CD14-positive monocyte (primary cell): ENCODE measurements at regions not wholly inside any gene's neighbourhood (a gene's known extent, or its start where the extent isn't known, plus 50 kb on each side); places are given as distances from the start of the nearest gene placed in this dataset.

ENCODE experiments used
- DNase-seq, 3 donors: peaks; one replicate each; pipeline ENCODE4 v3.0.0-alpha.2; 2011 to 2022
- H2AFZ ChIP-seq: 2 replicates; pipeline ENCODE4 v1.6.0; 2012; ENCODE audit warnings: mild to moderate bottlenecking, low read depth, low read length, inconsistent platforms; ENCODE audit not compliant: insufficient read depth, poor library complexity, severe bottlenecking
- H3K27ac ChIP-seq, 2 donors: 1 replicate in 1 of 2; 2 replicates in 1 of 2; pipeline ENCODE4 v1.5.1; 2012 to 2013; ENCODE audit warnings: low read length in 2 of 2, control low read depth in 1 of 2, inconsistent platforms in 1 of 2, low read depth in 1 of 2, mild to moderate bottlenecking in 1 of 2
- H3K27me3 ChIP-seq, 2 donors: one replicate each; pipeline versions ENCODE4 v1.6.0 to v1.6.1; 2011 to 2013; ENCODE audit warnings: low read length in 2 of 2; ENCODE audit not compliant: control insufficient read depth in 2 of 2, insufficient read depth in 2 of 2
- H3K36me3 ChIP-seq, 2 donors: replicated peaks in 1 of 2; 1 replicate in 1 of 2; 2 replicates in 1 of 2; pipeline versions ENCODE4 v1.5.1 to v1.6.1; 2012 to 2013; ENCODE audit warnings: low read length in 2 of 2, control low read depth in 1 of 2, inconsistent platforms in 1 of 2, mild to moderate bottlenecking in 1 of 2; ENCODE audit not compliant: insufficient read depth in 2 of 2, control insufficient read depth in 1 of 2
- H3K4me1 ChIP-seq, 2 donors: 1 replicate in 1 of 2; 2 replicates in 1 of 2; pipeline versions ENCODE4 v1.5.1 to v1.6.1; 2012 to 2013; ENCODE audit warnings: low read length in 2 of 2, control low read depth in 1 of 2, inconsistent platforms in 1 of 2, mild to moderate bottlenecking in 1 of 2, moderate library complexity in 1 of 2; ENCODE audit not compliant: insufficient read depth in 2 of 2, control insufficient read depth in 1 of 2
- H3K4me2 ChIP-seq: replicated peaks from 2 replicates; pipeline ENCODE3; 2012; ENCODE audit warnings: low read length, moderate library complexity, mild to moderate bottlenecking; ENCODE audit not compliant: poor library complexity, severe bottlenecking; ENCODE audit errors: extremely low read depth
- H3K4me3 ChIP-seq, 3 experiments: fragments of 200-600 bp in 1 of 3; sonication (generic) in 1 of 3; replicated peaks in 1 of 3; 1 replicate in 2 of 3; 2 replicates in 1 of 3; pipeline ENCODE4 v1.5.1; 2011 to 2013; ENCODE audit warnings: low read length in 3 of 3, mild to moderate bottlenecking in 3 of 3, control low read depth in 2 of 3, low read depth in 2 of 3, inconsistent platforms in 1 of 3, moderate library complexity in 1 of 3
- H3K79me2 ChIP-seq: 2 replicates; pipeline ENCODE4 v1.6.0; 2012; ENCODE audit warnings: mild to moderate bottlenecking, control low read depth, inconsistent platforms, low read length, moderate library complexity; ENCODE audit not compliant: insufficient read depth
- H3K9ac ChIP-seq: 2 replicates; pipeline ENCODE4 v1.6.0; 2017; ENCODE audit warnings: low read length, mild to moderate bottlenecking; ENCODE audit not compliant: insufficient read depth, poor library complexity, severe bottlenecking
- H3K9me3 ChIP-seq, 2 donors: replicated peaks in 1 of 2; 1 replicate in 1 of 2; 2 replicates in 1 of 2; pipeline versions ENCODE4 v1.5.1 to v1.6.1; 2012 to 2013; ENCODE audit warnings: low read length in 2 of 2, control low read depth in 1 of 2; ENCODE audit not compliant: control insufficient read depth in 1 of 2, insufficient read depth in 1 of 2
- H4K20me1 ChIP-seq: 2 replicates; pipeline ENCODE4 v1.6.0; 2012; ENCODE audit warnings: mild to moderate bottlenecking, low read length, control low read depth, moderate library complexity; ENCODE audit not compliant: insufficient read depth
- H3K27ac Mint-ChIP-seq, 7 donors: one replicate each; pipeline ENCODE4 v1.8.0; 2020; ENCODE audit warnings: mild to moderate bottlenecking in 7 of 7, mixed read lengths in 7 of 7, moderate library complexity in 6 of 7, inconsistent platforms in 2 of 7
- H3K27me3 Mint-ChIP-seq, 3 donors: one replicate each; pipeline ENCODE4 v1.8.0; 2021 to 2022; ENCODE audit warnings: low read depth in 3 of 3, mild to moderate bottlenecking in 3 of 3, mixed read lengths in 3 of 3, moderate library complexity in 3 of 3, inconsistent platforms in 1 of 3
- H3K36me3 Mint-ChIP-seq, 2 donors: one replicate each; pipeline ENCODE4 v1.8.0; 2020; ENCODE audit warnings: mixed read lengths in 2 of 2, inconsistent platforms in 1 of 2, mild to moderate bottlenecking in 1 of 2
- H3K4me1 Mint-ChIP-seq: one replicate; pipeline ENCODE4 v1.8.0; 2020; ENCODE audit warnings: mild to moderate bottlenecking, mixed read lengths
- H3K4me3 Mint-ChIP-seq, 2 donors: one replicate each; pipeline ENCODE4 v1.8.0; 2020; ENCODE audit warnings: mild to moderate bottlenecking in 2 of 2, mixed read lengths in 2 of 2, moderate library complexity in 1 of 2
- H3K9me3 Mint-ChIP-seq, 7 donors: one replicate each; pipeline ENCODE4 v1.8.0; 2020 to 2022; ENCODE audit warnings: mixed read lengths in 7 of 7, mild to moderate bottlenecking in 6 of 7, moderate library complexity in 6 of 7, inconsistent platforms in 2 of 7
- WGBS: methylation state at CpG from one replicate; pipeline ENCODE4 v1.1.5; 2013; ENCODE audit warnings: missing lambda C conversion rate; ENCODE audit not compliant: insufficient coverage; 5-methylcytosine and 5-hydroxymethylcytosine counted together
- intact Hi-C, 2 donors: fragments of 100-400 bp; cut with micrococcal nuclease; formaldehyde crosslinking; loops; one replicate each; pipeline versions ENCODE4 v1.15.0 to v1.15.1; 2023
- TF ChIP-seq, protein P1 (sequence below): fragments of 200-600 bp; IDR thresholded peaks from one replicate; pipeline ENCODE4 v1.8.0; 2022; ENCODE audit warnings: antibody characterized with exemption, mild to moderate bottlenecking

DNA sequence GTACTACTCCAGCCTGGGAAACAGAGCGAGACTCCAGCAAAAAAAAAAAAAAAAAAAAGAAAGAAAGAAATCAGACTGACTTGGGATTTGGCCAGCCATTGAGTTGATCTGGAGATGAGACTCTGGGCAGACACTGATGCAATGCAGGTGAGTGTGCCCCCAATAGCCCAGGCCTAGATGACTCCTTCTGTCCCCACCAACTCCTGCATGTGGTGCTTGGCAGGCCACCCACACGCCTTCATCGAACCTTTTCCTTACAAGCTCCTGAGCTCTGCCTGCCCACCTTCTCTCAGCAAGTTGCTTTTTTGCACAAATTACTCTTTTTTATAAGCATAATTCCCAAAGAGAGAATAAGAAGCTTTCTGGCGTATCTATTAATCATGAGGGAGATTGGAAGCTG, 97.9 kb upstream of the MBNL2 start:
- Mint-ChIP-seq H3K36me3 (no peaks in the 10 kb centered on the region), H3K27ac (no peak overlapping the region), H3K27me3 (peaks cover 2 to 36% (median 10%) of the 10 kb centered on the region in 3 donors), H3K4me1 (peaks cover 21% of the 10 kb centered on the region), H3K9me3 (peaks cover 0 to 6% (median 4%) of the 10 kb centered on the region in 7 donors), H3K4me3 (no peak overlapping the region)
- peaks cover 2 to 11% of the 10 kb centered on the region in 2 donors for H3K27me3 ChIP-seq
- H4K20me1 ChIP-seq, result no peaks in the 10 kb centered on the region
- no peaks in the 10 kb centered on the region for H3K79me2 ChIP-seq
- H3K9me3 ChIP-seq, result no peaks in the 10 kb centered on the region
- H3K27ac ChIP-seq, result no peak overlapping the region
- DNase-seq, result no peak
- no peak overlapping the region for H3K4me2 ChIP-seq
- H3K9ac ChIP-seq, result no peak overlapping the region
- TF ChIP-seq, protein P1, sequence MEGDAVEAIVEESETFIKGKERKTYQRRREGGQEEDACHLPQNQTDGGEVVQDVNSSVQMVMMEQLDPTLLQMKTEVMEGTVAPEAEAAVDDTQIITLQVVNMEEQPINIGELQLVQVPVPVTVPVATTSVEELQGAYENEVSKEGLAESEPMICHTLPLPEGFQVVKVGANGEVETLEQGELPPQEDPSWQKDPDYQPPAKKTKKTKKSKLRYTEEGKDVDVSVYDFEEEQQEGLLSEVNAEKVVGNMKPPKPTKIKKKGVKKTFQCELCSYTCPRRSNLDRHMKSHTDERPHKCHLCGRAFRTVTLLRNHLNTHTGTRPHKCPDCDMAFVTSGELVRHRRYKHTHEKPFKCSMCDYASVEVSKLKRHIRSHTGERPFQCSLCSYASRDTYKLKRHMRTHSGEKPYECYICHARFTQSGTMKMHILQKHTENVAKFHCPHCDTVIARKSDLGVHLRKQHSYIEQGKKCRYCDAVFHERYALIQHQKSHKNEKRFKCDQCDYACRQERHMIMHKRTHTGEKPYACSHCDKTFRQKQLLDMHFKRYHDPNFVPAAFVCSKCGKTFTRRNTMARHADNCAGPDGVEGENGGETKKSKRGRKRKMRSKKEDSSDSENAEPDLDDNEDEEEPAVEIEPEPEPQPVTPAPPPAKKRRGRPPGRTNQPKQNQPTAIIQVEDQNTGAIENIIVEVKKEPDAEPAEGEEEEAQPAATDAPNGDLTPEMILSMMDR, result no peak
- H3K4me1 ChIP-seq, result peaks cover 14 to 15% of the 10 kb centered on the region in 2 donors
- whole genome bisulfite sequencing, result 83% methylated on average over 2 of the region's 4 CpGs
- intact Hi-C loops, result no loop called here
- H2AFZ ChIP-seq, result no peak overlapping the region
- H3K36me3 ChIP-seq, result no peaks in the 10 kb centered on the region
- H3K4me3 ChIP-seq, result no peak overlapping the region

DNA sequence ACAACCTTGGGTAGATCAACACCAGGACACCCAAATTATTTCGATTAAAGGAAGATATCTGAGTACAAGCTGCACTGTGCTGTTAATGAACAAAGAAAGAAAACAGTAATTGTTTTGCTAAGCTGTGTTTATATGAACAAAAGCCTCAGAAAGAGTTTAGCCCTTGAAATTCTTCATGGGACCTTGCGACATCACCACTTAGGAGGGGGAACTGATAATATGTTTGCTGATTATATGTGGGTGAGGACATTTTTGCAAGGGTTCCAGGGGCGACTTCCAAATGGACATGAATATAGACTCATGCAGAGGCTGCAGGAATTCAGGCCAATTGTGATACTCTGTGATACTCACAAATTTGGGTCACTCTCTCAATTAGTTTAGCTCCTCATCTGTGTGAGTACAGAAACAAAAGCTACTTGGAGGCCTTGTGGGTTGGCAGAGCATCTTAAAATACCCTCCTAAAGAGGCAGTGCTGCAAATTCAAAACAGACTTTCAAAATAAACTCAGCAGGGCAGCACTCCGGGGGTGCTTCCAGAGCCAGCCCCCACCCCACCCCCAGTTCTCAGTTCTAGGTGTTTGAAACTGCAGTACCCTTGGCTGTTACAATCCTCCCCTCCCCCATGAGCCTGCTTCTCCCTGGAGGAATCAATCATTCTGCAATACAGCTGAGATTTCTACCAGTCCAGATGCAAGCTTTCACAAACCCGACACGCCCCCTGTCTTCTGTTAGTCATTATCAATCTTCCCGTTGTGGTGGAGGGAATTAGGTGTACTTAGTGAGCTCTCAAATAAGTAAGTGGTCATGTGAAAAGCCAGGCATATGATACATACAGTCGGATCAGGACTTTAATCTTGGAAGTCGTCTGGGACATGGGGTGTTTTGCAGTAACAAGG, 97.0 kb upstream of the MBNL2 start:
- WGBS, result 61% methylated on average over 3 of the region's 9 CpGs
- no peak for DNase-seq
- peaks cover 0 to 6% (median 4%) of the 10 kb centered on the region in 7 donors for H3K9me3 Mint-ChIP-seq
- Histone ChIP-seq H2AFZ (no peak overlapping the region), H3K27me3 (peaks cover 0 to 7% of the 10 kb centered on the region in 2 donors), H4K20me1 (no peaks in the 10 kb centered on the region), H3K4me1 (peaks cover 14 to 15% of the 10 kb centered on the region in 2 donors), H3K79me2 (no peaks in the 10 kb centered on the region), H3K36me3 (no peaks in the 10 kb centered on the region), H3K9ac (no peak overlapping the region), H3K9me3 (no peaks in the 10 kb centered on the region), H3K27ac (no peak overlapping the region), H3K4me2 (peak overlapping the region; percentile 1), H3K4me3 (no peak overlapping the region)
- TF ChIP-seq, protein P1, result no peak
- H3K4me1 Mint-ChIP-seq, result peaks cover 21% of the 10 kb centered on the region
- no peaks in the 10 kb centered on the region for H3K36me3 Mint-ChIP-seq
- intact Hi-C loops, result no loop called here
- H3K27me3 Mint-ChIP-seq, result peaks cover 2 to 31% (median 11%) of the 10 kb centered on the region in 3 donors
- peak overlapping the region in 1 of 2 donors; percentile 26 for H3K4me3 Mint-ChIP-seq
- H3K27ac Mint-ChIP-seq, result no peak overlapping the region
